Astrocyte of the spinal cord (primary cell): ENCODE measurements at regions not wholly inside any gene's neighbourhood (a gene's known extent, or its start where the extent isn't known, plus 50 kb on each side); places are given as distances from the start of the nearest gene placed in this dataset.

Source experiments
- DNase-seq: peaks from one replicate; pipeline ENCODE4 v3.0.0; 2011; ENCODE audit warnings: low read depth, low spot score
- H3K4me3 ChIP-seq: 2 replicates; pipeline ENCODE4 v1.5.1; 2011; ENCODE audit warnings: low read depth, mild to moderate bottlenecking, low read length, moderate library complexity
- in situ Hi-C: cut with HindIII; loops from 2 replicates; pipeline ENCODE4 v1.10.0; 2017; ENCODE audit warnings: low sequenced_read_pairs
- TF ChIP-seq, protein P1 (sequence below): IDR thresholded peaks from 2 replicates; pipeline ENCODE4 v1.5.1; 2012; ENCODE audit warnings: low read depth, mild to moderate bottlenecking, low read length, inconsistent platforms

DNA sequence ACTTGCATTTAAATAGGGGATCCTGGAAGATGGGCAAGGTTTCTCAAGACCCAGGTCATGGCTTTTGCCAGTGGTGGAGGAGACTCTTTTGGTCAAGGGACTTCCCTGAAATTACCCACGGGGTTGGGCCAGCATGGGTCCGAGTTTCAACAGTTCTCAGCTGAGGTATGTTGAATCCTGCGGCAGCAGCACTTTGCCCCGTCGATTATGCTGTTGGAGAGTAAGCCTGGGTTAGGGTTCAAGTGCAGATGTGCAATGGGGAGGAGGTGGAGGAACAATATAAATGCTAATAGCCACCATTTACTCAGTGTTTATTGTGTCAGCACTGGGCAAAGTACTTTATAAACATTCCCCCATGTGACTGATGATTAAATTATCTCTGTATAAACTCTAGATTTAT, 96.0 kb upstream of the GATA6 start:
- in situ Hi-C loops, result no loop called here
- TF ChIP-seq, protein P1, sequence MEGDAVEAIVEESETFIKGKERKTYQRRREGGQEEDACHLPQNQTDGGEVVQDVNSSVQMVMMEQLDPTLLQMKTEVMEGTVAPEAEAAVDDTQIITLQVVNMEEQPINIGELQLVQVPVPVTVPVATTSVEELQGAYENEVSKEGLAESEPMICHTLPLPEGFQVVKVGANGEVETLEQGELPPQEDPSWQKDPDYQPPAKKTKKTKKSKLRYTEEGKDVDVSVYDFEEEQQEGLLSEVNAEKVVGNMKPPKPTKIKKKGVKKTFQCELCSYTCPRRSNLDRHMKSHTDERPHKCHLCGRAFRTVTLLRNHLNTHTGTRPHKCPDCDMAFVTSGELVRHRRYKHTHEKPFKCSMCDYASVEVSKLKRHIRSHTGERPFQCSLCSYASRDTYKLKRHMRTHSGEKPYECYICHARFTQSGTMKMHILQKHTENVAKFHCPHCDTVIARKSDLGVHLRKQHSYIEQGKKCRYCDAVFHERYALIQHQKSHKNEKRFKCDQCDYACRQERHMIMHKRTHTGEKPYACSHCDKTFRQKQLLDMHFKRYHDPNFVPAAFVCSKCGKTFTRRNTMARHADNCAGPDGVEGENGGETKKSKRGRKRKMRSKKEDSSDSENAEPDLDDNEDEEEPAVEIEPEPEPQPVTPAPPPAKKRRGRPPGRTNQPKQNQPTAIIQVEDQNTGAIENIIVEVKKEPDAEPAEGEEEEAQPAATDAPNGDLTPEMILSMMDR, result no peak
- no peak for DNase-seq
- H3K4me3 ChIP-seq, result no peak overlapping the region

DNA sequence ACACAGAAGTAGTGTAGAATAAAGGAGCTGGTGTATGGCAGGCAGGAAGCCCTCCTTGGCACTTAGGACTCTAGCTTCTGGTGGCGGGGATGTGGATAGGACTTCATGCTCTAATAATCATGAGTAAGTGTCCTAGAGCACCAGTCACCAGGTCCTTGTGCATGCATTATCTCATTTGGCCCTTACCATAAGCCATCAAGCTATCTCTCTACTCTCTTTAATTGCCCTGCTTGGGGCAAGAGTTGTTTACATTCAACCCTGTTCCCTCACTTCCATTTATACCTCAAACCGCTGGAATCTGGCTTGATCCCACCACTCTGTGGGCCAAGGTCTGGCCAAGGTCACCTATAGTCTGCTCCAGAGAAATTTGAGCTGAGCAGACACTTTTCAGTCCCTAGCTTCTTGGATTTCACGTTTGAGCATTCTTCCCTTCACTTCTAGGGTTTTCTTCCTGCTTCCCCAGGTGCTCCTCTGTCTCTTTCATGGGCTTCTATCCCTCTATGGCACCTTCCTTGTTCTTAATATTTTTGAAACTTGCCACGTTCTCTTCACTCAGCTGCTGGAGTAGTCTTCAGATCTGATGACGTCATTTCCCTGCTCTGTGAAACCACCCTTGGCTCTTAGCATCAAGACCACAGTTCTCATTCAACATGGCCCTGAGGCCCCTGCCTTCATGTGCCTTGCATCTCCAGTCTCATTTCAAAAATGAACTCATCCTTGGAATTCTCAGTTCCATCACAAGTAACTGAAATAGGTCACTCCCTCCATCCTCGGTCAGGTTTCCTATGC, 94.9 kb upstream of the GATA6 start:
- TF ChIP-seq, protein P1, result no peak
- in situ Hi-C loops, result no loop called here
- DNase-seq, result no peak
- no peak overlapping the region for H3K4me3 ChIP-seq

DNA sequence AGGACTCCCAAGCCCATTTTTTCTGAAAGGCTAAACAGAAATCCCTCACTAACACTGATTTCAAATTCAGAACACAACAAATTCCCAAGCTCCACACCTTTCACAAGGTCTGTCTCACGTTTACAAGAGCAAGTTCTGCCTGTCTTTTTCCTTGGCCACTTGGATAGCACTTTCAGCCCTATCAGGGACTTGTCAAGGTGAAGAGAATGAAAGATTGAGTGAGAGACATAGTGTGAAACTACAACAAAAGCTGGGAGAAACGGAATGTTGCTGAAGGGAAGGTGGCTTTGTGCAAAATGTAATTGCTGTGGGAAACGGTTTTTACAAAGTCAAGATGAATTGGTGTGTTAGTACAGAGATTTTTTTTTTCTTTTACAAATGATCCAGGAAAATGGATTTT, 89.4 kb upstream of the GATA6 start:
- no peak overlapping the region for H3K4me3 ChIP-seq
- in situ Hi-C loops, result no loop called here
- DNase-seq, result no peak
- TF ChIP-seq, protein P1, result no peak

DNA sequence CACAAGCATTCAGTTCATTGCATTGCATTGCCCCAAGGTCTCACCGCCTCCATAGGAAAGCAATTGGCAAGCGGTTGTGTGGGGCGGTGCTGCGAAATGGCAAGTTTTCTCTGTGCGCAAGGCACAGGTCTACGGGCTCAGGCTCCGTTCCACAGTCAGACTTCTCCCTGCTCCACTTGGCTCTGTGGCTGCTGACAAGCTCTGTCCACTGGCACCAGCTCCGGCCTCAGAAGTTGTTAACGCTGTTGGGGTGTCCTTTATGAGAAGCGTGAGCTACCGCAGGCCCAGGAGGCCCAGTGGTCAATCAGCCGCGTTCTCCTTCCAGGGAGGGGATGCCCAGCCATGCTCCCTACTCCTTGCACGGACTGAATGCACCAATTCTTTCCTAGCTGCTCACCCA, 87.0 kb upstream of the GATA6 start:
- TF ChIP-seq, protein P1, result no peak
- in situ Hi-C loops, result no loop called here

DNA sequence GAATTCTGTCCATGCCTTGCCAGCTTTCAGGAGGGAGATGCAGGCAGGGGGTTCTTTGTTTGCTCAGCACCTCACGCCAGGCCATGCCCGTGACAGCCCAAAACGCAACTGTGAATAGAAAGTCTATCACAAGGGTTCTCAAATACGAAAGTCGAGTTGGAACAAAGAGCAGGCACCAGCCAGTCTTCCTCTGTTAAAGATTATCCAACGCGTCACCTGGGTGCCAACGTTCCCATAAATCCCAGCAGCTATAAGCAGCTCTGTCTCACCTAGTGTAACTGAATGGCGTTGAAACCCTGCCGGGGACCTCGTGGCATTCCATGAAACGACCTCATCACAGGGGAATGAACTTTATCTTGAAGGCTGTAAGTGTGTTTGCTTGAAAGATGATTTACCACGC, 84.8 kb upstream of the GATA6 start:
- TF ChIP-seq, protein P1, result no peak
- no peak for DNase-seq
- in situ Hi-C loops, result no loop called here
- H3K4me3 ChIP-seq, result no peak overlapping the region

More for the DNA sequence above, 87.0 kb upstream of the GATA6 start:
- no peak overlapping the region for H3K4me3 ChIP-seq
- no peak for DNase-seq

DNA sequence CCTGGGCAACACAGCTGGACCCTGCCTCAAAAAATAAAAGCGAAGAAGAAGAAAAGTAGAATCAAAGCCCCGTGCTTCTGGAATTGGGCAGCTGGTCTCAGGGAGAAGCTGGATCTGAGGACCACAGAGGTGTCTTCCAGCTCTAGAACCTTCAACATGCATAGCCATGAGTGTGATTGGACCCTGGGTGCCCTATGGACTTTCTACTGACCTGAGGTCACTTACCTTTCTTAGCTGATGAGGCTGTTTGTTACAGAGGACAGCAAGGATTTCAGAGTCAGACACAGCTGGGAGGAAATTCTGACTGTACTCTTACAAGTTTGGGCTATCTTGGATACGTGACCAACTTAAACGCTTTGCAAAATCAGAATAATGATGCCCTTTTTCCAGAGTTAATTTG, 82.4 kb upstream of the GATA6 start:
- TF ChIP-seq, protein P1, result no peak
- in situ Hi-C loops, result no loop called here
- H3K4me3 ChIP-seq, result no peak overlapping the region
- DNase-seq, result no peak
